Upper lobe of left lung (tissue), 4 donors: ENCODE measurements at regions not wholly inside any gene's neighbourhood (a gene's known extent, or its start where the extent isn't known, plus 50 kb on each side); places are given as distances from the start of the nearest gene placed in this dataset.

Source experiments
- CTCF ChIP-seq, 6 experiments: fragments of 450-650 bp in 4 of 6; fragments of 200-600 bp in 2 of 6; sonication (generic) in 2 of 6; IDR thresholded peaks; one replicate each; pipeline ENCODE4 v1.5.1; 2016 to 2019; ENCODE audit warnings: antibody characterized with exemption in 6 of 6
- POLR2A ChIP-seq, 4 donors: fragments of 450-650 bp; IDR thresholded peaks; one replicate each; pipeline ENCODE4 v1.5.1; 2016 to 2017; ENCODE audit warnings: antibody characterized with exemption in 4 of 4, mild to moderate bottlenecking in 2 of 4

DNA sequence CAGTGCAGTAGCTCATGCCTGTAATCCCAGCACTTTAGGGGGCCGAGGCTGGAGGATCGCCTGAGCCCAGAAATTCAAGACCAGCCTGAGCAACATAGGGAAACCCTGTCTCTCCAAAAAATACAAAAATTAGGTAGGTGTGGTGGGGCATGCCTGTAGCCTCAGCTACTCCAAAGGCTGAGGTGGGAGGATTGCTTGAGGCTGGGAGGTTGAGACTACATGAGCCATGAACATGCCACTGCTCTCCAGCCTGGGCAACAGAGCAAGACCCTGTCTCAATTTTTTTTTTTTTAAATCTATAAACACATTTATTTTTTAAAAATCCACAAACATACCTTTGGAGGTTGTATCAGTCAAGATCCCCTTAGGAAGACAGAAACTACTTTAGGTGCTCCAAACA lies 326.3 kb downstream of the EPHA4 start:
- TF ChIP-seq CTCF (IDR thresholded peaks at IDR 0.05) (no peak), POLR2A (IDR thresholded peaks at IDR 0.05) (no peak)
